ENCODE measurements at regions not wholly inside any gene's neighbourhood (a gene's known extent, or its start where the extent isn't known, plus 50 kb on each side); places are given as distances from the start of the nearest gene placed in this dataset.

DNA sequence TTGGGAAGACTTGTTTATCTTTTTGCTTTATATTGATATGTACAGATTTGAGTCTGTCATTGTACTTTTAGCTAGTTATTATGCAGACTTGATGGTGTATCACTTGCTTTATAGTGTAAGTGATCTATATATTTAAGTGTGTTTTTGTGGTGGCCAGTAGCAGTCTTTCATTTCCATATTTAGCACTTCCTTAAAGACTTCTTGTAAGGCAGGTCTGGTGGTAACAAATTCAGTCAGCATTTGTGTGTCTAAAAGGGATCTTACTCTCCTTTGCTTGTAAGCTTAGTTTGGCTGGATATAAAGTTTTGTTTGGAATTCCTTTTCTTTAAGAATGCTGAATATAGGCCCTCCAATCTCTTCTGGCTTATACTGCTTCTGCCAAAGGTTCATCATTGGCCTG, 322.5 kb upstream of the EPHA6 start:
- H3K4me3 ChIP-seq, result no peak overlapping the region
- intact Hi-C loops (cut with DNase I; ENCODE audit: low total_unique reads), result no loop called here
- H3K9me3 ChIP-seq, result peaks cover 0 to 55% (median 29%) of the 10 kb centered on the region in 8 donors
- TF ChIP-seq POLR2A (IDR thresholded peaks at IDR 0.05) (no peak), POLR2AphosphoS5 (IDR thresholded peaks at IDR 0.05) (no peak)
- TF ChIP-seq, protein P1, sequence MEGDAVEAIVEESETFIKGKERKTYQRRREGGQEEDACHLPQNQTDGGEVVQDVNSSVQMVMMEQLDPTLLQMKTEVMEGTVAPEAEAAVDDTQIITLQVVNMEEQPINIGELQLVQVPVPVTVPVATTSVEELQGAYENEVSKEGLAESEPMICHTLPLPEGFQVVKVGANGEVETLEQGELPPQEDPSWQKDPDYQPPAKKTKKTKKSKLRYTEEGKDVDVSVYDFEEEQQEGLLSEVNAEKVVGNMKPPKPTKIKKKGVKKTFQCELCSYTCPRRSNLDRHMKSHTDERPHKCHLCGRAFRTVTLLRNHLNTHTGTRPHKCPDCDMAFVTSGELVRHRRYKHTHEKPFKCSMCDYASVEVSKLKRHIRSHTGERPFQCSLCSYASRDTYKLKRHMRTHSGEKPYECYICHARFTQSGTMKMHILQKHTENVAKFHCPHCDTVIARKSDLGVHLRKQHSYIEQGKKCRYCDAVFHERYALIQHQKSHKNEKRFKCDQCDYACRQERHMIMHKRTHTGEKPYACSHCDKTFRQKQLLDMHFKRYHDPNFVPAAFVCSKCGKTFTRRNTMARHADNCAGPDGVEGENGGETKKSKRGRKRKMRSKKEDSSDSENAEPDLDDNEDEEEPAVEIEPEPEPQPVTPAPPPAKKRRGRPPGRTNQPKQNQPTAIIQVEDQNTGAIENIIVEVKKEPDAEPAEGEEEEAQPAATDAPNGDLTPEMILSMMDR (IDR thresholded peaks at IDR 0.05 in 8 of 11, conservative IDR thresholded peaks at IDR 0.05 in 3 of 11), result no peak
- no peak for DNase-seq
- no peak overlapping the region for H3K27ac ChIP-seq
- H3K36me3 ChIP-seq, result no peaks in the 10 kb centered on the region
- H3K27me3 ChIP-seq (replicated peaks in 1 of 7), result no peaks in the 10 kb centered on the region
- H3K4me1 ChIP-seq, result no peaks in the 10 kb centered on the region

DNA sequence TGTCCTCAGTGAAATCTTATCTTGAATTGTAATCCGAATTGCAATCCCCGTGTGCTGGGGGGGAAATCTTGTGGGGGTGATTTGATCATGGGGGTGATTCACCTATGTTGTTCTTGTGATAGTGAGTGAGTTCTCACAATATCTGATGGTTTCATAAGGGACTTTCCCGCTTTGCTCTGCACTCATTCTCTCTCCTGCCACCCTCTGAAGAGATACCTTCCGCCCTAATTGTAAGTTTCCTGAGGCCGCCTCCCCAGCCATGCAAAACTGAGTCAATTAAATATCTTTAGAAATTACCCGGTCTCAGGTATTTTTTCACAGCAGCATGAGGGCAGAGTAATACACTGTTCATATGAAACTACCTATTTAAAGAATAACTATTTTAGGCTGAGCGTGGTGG, 304.1 kb upstream of the EPHA6 start:
- TF ChIP-seq, protein P1 (IDR thresholded peaks at IDR 0.05 in 8 of 11, conservative IDR thresholded peaks at IDR 0.05 in 3 of 11), result no peak
- no peak for TF ChIP-seq POLR2AphosphoS5 (IDR thresholded peaks at IDR 0.05)
- no peak for TF ChIP-seq POLR2A (IDR thresholded peaks at IDR 0.05)
- H3K4me3 ChIP-seq, result no peak overlapping the region
- intact Hi-C loops (cut with DNase I; ENCODE audit: low total_unique reads), result no loop called here
- H3K4me1 ChIP-seq, result no peaks in the 10 kb centered on the region
- 83 to 94% (median 87%) methylated on average over 7 of the region's 7 CpGs for WGBS, 5 donors
- no peaks in the 10 kb centered on the region for H3K27me3 ChIP-seq (replicated peaks in 1 of 7)
- H3K36me3 ChIP-seq, result no peaks in the 10 kb centered on the region
- H3K9me3 ChIP-seq, result peaks cover 0 to 14% (median 7%) of the 10 kb centered on the region in 8 donors
- DNase-seq, result no peak
- H3K27ac ChIP-seq, result no peak overlapping the region

DNA sequence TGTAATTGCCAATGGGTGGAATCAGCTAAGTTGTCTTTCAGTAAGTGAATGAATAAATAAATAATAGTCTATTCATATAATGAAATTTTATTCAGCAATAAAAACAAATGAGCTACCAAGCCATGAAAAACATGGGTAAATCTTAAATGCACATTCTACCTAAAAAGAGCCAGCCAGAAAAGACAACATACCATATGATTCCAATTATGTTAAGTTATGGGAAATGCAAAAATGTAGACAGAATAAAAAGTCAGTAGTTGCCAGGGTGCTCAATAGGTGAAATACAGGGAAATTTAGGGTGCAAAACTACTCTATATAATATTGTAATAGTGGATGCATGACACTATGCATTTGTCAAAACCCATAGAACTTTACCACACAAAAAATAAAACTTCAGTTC, 277.2 kb upstream of the EPHA6 start:
- Histone ChIP-seq H3K4me3 (no peak overlapping the region), H3K9me3 (peaks cover 0 to 37% (median 21%) of the 10 kb centered on the region in 8 donors), H3K4me1 (no peaks in the 10 kb centered on the region), H3K36me3 (no peaks in the 10 kb centered on the region), H3K27ac (no peak overlapping the region), H3K27me3 (replicated peaks in 1 of 7) (no peaks in the 10 kb centered on the region)
- intact Hi-C loops (cut with DNase I; ENCODE audit: low total_unique reads), result no loop called here
- TF ChIP-seq POLR2A (IDR thresholded peaks at IDR 0.05) (no peak), POLR2AphosphoS5 (IDR thresholded peaks at IDR 0.05) (no peak)
- TF ChIP-seq, protein P1 (IDR thresholded peaks at IDR 0.05 in 8 of 11, conservative IDR thresholded peaks at IDR 0.05 in 3 of 11), result no peak
- no peak for DNase-seq

DNA sequence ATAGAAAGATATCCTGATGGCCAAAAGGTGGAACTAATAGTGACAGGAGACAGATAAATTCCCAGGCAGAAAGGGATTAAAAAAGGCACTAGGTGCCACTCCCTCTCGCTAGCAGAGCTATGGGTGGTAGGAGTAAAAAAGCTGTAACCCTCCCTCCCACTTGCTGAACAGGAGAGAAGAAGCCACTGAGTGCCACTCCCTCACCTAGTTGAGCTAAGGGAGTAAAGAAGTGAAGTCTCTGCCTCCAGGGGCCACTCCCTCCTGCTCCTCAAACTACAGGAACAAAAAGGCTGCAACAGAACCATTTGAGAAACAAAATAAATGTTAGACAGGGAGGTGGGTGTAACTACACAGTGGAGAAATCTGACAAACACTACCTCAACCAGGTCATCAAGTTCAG, 276.2 kb upstream of the EPHA6 start:
- no peak overlapping the region for H3K4me3 ChIP-seq
- no peak overlapping the region for H3K27ac ChIP-seq
- no peaks in the 10 kb centered on the region for H3K4me1 ChIP-seq
- 63 to 82% (median 78%) methylated on average over 1 of the region's 1 CpG for WGBS, 5 donors
- H3K27me3 ChIP-seq (replicated peaks in 1 of 7), result no peaks in the 10 kb centered on the region
- H3K9me3 ChIP-seq, result peaks cover 0 to 37% (median 20%) of the 10 kb centered on the region in 8 donors
- no peak for DNase-seq
- no peak for TF ChIP-seq POLR2AphosphoS5 (IDR thresholded peaks at IDR 0.05)
- TF ChIP-seq POLR2A (IDR thresholded peaks at IDR 0.05), result no peak
- TF ChIP-seq, protein P1 (IDR thresholded peaks at IDR 0.05 in 8 of 11, conservative IDR thresholded peaks at IDR 0.05 in 3 of 11), result no peak
- H3K36me3 ChIP-seq, result no peaks in the 10 kb centered on the region
- intact Hi-C loops (cut with DNase I; ENCODE audit: low total_unique reads), result no loop called here

All from spleen (tissue), 11 donors.